Esophagus muscularis mucosa (tissue), 4 donors: ENCODE measurements at regions not wholly inside any gene's neighbourhood (a gene's known extent, or its start where the extent isn't known, plus 50 kb on each side); places are given as distances from the start of the nearest gene placed in this dataset.
"Not testable (repeated sequence)": the region's sequence is repeated elsewhere in the genome, so short reads cannot be mapped to it uniquely, and the experiment has no call there.

Experiments used
- EP300 ChIP-seq: sonication (generic); formaldehyde crosslinking; IDR thresholded peaks from one replicate; pipeline ENCODE4 v1.6.1; 2017; ENCODE audit warnings: antibody characterized with exemption
- POLR2A ChIP-seq: fragments of 450-650 bp; IDR thresholded peaks from one replicate; pipeline ENCODE4 v1.6.1; 2017; ENCODE audit warnings: antibody characterized with exemption, moderate library complexity, mild to moderate bottlenecking, low read depth
- TF ChIP-seq, protein P1 (sequence below), 3 experiments: fragments of 200-600 bp in 2 of 3; fragments of 450-650 bp in 1 of 3; sonication (generic) in 2 of 3; IDR thresholded peaks; one replicate each; pipeline ENCODE4 v1.5.1; 2017 to 2019; ENCODE audit warnings: antibody characterized with exemption in 3 of 3, mild to moderate bottlenecking in 2 of 3, moderate library complexity in 1 of 3

DNA sequence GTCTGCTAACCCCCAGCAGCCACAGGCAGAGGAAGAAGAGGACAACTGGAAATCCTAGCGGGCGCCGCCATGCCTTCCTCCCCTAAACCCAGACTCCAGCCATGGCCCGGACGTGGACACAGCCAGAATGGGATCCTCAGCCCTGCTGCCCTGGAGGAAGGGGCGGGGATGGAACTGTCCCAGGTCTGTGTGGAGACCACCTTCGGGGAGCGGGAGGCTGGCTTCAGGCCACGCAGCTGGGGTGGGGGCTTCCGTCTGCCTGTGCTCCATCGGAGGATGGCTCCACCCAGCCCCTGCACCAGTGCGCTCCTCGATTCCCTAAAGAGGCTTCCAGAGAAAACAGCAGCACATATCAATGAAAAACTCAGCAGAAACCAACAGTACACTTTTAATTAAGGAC, 190.4 kb downstream of the KLRB1 start:
- TF ChIP-seq EP300, POLR2A: not testable (repeated sequence)
- TF ChIP-seq, protein P1, sequence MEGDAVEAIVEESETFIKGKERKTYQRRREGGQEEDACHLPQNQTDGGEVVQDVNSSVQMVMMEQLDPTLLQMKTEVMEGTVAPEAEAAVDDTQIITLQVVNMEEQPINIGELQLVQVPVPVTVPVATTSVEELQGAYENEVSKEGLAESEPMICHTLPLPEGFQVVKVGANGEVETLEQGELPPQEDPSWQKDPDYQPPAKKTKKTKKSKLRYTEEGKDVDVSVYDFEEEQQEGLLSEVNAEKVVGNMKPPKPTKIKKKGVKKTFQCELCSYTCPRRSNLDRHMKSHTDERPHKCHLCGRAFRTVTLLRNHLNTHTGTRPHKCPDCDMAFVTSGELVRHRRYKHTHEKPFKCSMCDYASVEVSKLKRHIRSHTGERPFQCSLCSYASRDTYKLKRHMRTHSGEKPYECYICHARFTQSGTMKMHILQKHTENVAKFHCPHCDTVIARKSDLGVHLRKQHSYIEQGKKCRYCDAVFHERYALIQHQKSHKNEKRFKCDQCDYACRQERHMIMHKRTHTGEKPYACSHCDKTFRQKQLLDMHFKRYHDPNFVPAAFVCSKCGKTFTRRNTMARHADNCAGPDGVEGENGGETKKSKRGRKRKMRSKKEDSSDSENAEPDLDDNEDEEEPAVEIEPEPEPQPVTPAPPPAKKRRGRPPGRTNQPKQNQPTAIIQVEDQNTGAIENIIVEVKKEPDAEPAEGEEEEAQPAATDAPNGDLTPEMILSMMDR (IDR thresholded peaks at IDR 0.05), result not testable (repeated sequence)
